BJ (cell line): ENCODE measurements at regions not wholly inside any gene's neighbourhood (a gene's known extent, or its start where the extent isn't known, plus 50 kb on each side); places are given as distances from the start of the nearest gene placed in this dataset.

Source experiments
- CTCF ChIA-PET: fragments of 350-600 bp; formaldehyde crosslinking; extraction: SDS; loops from one replicate; lab custom pipeline; 2021; ENCODE audit warnings: antibody characterized with exemption, inconsistent platforms; lab: Yijun Ruan, JAX
- POLR2A ChIA-PET: fragments of 300-600 bp; sonication (Branson Sonifier 250); formaldehyde crosslinking; extraction: SDS; loops from one replicate; lab custom pipeline; 2021; ENCODE audit warnings: antibody characterized with exemption; lab: Charles Lee
- DNase-seq: peaks from one replicate; pipeline ENCODE4 v3.0.0-alpha.2; 2011; ENCODE audit warnings: low read depth
- H3K27me3 ChIP-seq: 2 replicates; pipeline ENCODE4 v1.6.0; 2011; ENCODE audit warnings: low read length; ENCODE audit not compliant: control insufficient read depth, insufficient read depth
- H3K36me3 ChIP-seq: 2 replicates; pipeline ENCODE4 v1.5.1; 2011; ENCODE audit warnings: low read length; ENCODE audit not compliant: control insufficient read depth, insufficient read depth
- H3K4me3 ChIP-seq: 2 replicates; pipeline ENCODE4 v1.5.1; 2011; ENCODE audit warnings: low read depth, mild to moderate bottlenecking, control low read depth, low read length
- CTCF ChIP-seq: IDR thresholded peaks from 2 replicates; pipeline ENCODE4 v1.5.1; 2011; ENCODE audit warnings: low read depth, mild to moderate bottlenecking, control low read depth, inconsistent platforms, low read length, moderate library complexity; ENCODE audit not compliant: insufficient read depth

- DNase-seq = no peak
- Histone ChIP-seq H3K36me3 (no peaks in the 10 kb centered on the region), H3K4me3 (no peak overlapping the region), H3K27me3 (no peaks in the 10 kb centered on the region)
- CTCF ChIA-PET = interaction anchor here (1.2 to 1.4 kb wide), 2 partner anchors 190 to 354 kb away, joined by 3 read pairs; no protein-coding TSS in a partner anchor
- POLR2A ChIA-PET = no interaction called here
- no peak for TF ChIP-seq CTCF
These were observed 229.9 kb upstream of the GADL1 start for GRCh38 chr3:31124373-31124772.

- ChIA-PET POLR2A (no interaction called here), CTCF (interaction anchor here (1.2 kb wide), 1 partner anchor 355 kb away, joined by 3 read pairs; no protein-coding TSS in a partner anchor)
- Histone ChIP-seq H3K36me3 (no peaks in the 10 kb centered on the region), H3K27me3 (no peaks in the 10 kb centered on the region), H3K4me3 (no peak overlapping the region)
- no peak for TF ChIP-seq CTCF
- DNase-seq = no peak
These were observed 231.1 kb upstream of the GADL1 start for GRCh38 chr3:31125413-31126020.

- no peaks in the 10 kb centered on the region for H3K27me3 ChIP-seq
- POLR2A ChIA-PET = no interaction called here
These were observed 234.8 kb upstream of the GADL1 start for GRCh38 chr3:31129241-31129640.

GRCh38 chr3:31132132-31132769, 237.8 kb upstream of the GADL1 start:
- Histone ChIP-seq H3K27me3 (no peaks in the 10 kb centered on the region), H3K36me3 (no peaks in the 10 kb centered on the region), H3K4me3 (no peak overlapping the region)
- peak; percentile 59 for TF ChIP-seq CTCF
- ChIA-PET CTCF (interaction anchor here (0.6 to 1.7 kb wide), 6 partner anchors 198 to 365 kb away, joined by 3 to 8 read pairs (median 3); no protein-coding TSS in a partner anchor), POLR2A (interaction anchor here (0.6 kb wide), 1 partner anchor 198 kb away, joined by 5 read pairs; no protein-coding TSS in a partner anchor)
- DNase-seq = peak; percentile 5

More at GRCh38 chr3:31129241-31129640, 234.8 kb upstream of the GADL1 start:
- DNase-seq = no peak
- CTCF ChIA-PET = interaction anchor here (1.7 kb wide), 2 partner anchors 195 to 360 kb away, joined by 4 to 6 read pairs; no protein-coding TSS in a partner anchor
- TF ChIP-seq CTCF = no peak
- H3K4me3 ChIP-seq = no peak overlapping the region
- no peaks in the 10 kb centered on the region for H3K36me3 ChIP-seq

GRCh38 chr3:31133541-31133940, 239.1 kb upstream of the GADL1 start:
- Histone ChIP-seq H3K4me3 (no peak overlapping the region), H3K27me3 (no peaks in the 10 kb centered on the region), H3K36me3 (no peaks in the 10 kb centered on the region)
- DNase-seq = no peak
- ChIA-PET CTCF (interaction anchor here (1.5 to 2.3 kb wide), 2 partner anchors 363 to 365 kb away, joined by 7 read pairs; no protein-coding TSS in a partner anchor), POLR2A (no interaction called here)
- no peak for TF ChIP-seq CTCF
